HepG2 (cell line): ENCODE measurements at regions not wholly inside any gene's neighbourhood (a gene's known extent, or its start where the extent isn't known, plus 50 kb on each side); places are given as distances from the start of the nearest gene placed in this dataset.

Experiments
- ATAC-seq: fragments of 200-7000 bp; cut with Tn5 transposase; 3 replicates; pipeline ENCODE4 v1.9.1; 2020; ENCODE audit warnings: mild to moderate bottlenecking, moderate library complexity
- BruUV-seq: library from RNA; stranded (reverse); fragments of 400-500 nt; replicated peaks from 2 replicates; lab custom pipeline; 2021; lab: Mats Ljungman, UMichigan
- CTCF ChIA-PET: fragments of 300-600 bp; formaldehyde crosslinking; extraction: SDS; loops from one replicate; lab custom pipeline; 2021; ENCODE audit warnings: low total read pairs, inconsistent platforms, low intra/inter-chr PET ratio; lab: Yijun Ruan, JAX
- POLR2A ChIA-PET: fragments of 350-600 bp; sonication (Branson Sonifier 250); formaldehyde crosslinking; loops from one replicate; lab custom pipeline; 2020; ENCODE audit warnings: antibody characterized with exemption, inconsistent platforms; lab: Yijun Ruan, JAX
- DNase-seq: peaks from one replicate; pipeline ENCODE4 v3.0.0-alpha.2; 2015; ENCODE audit warnings: low spot score
- FAIRE-seq: peaks from 3 replicates; lab custom pipeline; 2011; peaks lifted over from hg19 to GRCh38; lab: Jason Lieb, UNC
- H2AFZ ChIP-seq: one replicate; pipeline ENCODE4 v1.6.1; 2011; ENCODE audit warnings: low read length, inconsistent platforms
- H3K27ac ChIP-seq: fragments of 300-600 bp; 3 replicates; pipeline ENCODE4 v1.8.0; 2011; ENCODE audit warnings: mixed run types, mild to moderate bottlenecking, mixed read lengths, low read length, inconsistent platforms; ENCODE audit not compliant: insufficient read depth; ENCODE audit errors: extremely low read length
- H3K27me3 ChIP-seq, 2 experiments: fragments of 200-600 bp in 1 of 2; 2 replicates in 1 of 2; 3 replicates in 1 of 2; pipeline versions ENCODE4 v1.6.0 to v1.8.0; 2011; ENCODE audit warnings: low read length in 2 of 2, mild to moderate bottlenecking in 2 of 2, moderate library complexity in 2 of 2, inconsistent platforms in 1 of 2; ENCODE audit not compliant: insufficient read depth in 2 of 2, control insufficient read depth in 1 of 2
- H3K36me3 ChIP-seq, 2 experiments: fragments of 200-600 bp in 1 of 2; replicated peaks in 1 of 2; 2 replicates in 1 of 2; 3 replicates in 1 of 2; pipeline versions ENCODE4 v1.5.1 to v1.8.0; 2011; ENCODE audit warnings: low read length in 2 of 2, inconsistent platforms in 1 of 2; ENCODE audit not compliant: insufficient read depth in 2 of 2, control insufficient read depth in 1 of 2
- H3K4me1 ChIP-seq: 2 replicates; pipeline ENCODE4 v1.5.1; 2012; ENCODE audit warnings: low read length, inconsistent platforms; ENCODE audit not compliant: insufficient read depth
- H3K4me2 ChIP-seq: 2 replicates; pipeline ENCODE4 v1.6.0; 2011; ENCODE audit warnings: low read depth, low read length, inconsistent platforms
- H3K4me3 ChIP-seq, 3 experiments: fragments of 200-600 bp in 1 of 3; sonication (generic), shearing (Covaris generic) in 1 of 3; replicated peaks in 1 of 3; 2 replicates each; pipeline ENCODE4 v1.5.1; 2011 to 2016; ENCODE audit warnings: low read length in 3 of 3, inconsistent platforms in 2 of 3, low read depth in 2 of 3, mild to moderate bottlenecking in 2 of 3, control low read depth in 1 of 3, mixed read lengths in 1 of 3; ENCODE audit not compliant: insufficient read depth in 1 of 3
- H3K79me2 ChIP-seq: one replicate; pipeline ENCODE4 v1.6.1; 2011; ENCODE audit warnings: low read length, inconsistent platforms; ENCODE audit not compliant: insufficient read depth
- H3K9ac ChIP-seq: 2 replicates; pipeline ENCODE4 v1.6.0; 2011; ENCODE audit warnings: mild to moderate bottlenecking, low read depth, low read length, inconsistent platforms; ENCODE audit not compliant: insufficient read depth
- H3K9me3 ChIP-seq: 2 replicates; pipeline ENCODE4 v1.5.1; 2012; ENCODE audit warnings: mild to moderate bottlenecking, low read length
- H4K20me1 ChIP-seq: 2 replicates; pipeline ENCODE4 v1.6.0; 2011; ENCODE audit warnings: inconsistent platforms, mild to moderate bottlenecking, low read length, moderate library complexity; ENCODE audit not compliant: insufficient read depth
- AGO1 ChIP-seq: fragments of 200-400 bp; formaldehyde crosslinking; IDR thresholded peaks from 2 replicates; pipeline ENCODE4 v1.6.1; 2017; ENCODE audit warnings: mild to moderate bottlenecking, low read depth, low read length, moderate library complexity; ENCODE audit not compliant: poor library complexity, severe bottlenecking
- KLF13 ChIP-seq: sonication (generic); formaldehyde crosslinking; IDR thresholded peaks from 2 replicates; pipeline ENCODE4 v1.4.0; 2020; ENCODE audit warnings: mild to moderate bottlenecking, missing genetic modification reagents
- MATR3 ChIP-seq: sonication (generic); formaldehyde crosslinking; IDR thresholded peaks from 2 replicates; pipeline ENCODE4 v1.4.0; 2020; ENCODE audit warnings: missing genetic modification reagents
- PHF5A ChIP-seq: IDR thresholded peaks from one replicate; pipeline ENCODE4 v1.6.1; 2018; ENCODE audit warnings: low read depth, missing genetic modification reagents; ENCODE audit not compliant: unreplicated experiment
- PRPF4 ChIP-seq: fragments of 200-400 bp; formaldehyde crosslinking; IDR thresholded peaks from 2 replicates; pipeline ENCODE4 v1.6.1; 2016; ENCODE audit warnings: low read length, low read depth; ENCODE audit not compliant: poor library complexity, severe bottlenecking
- RFX3 ChIP-seq: IDR thresholded peaks from 2 replicates; pipeline ENCODE4 v1.6.1; 2016; ENCODE audit warnings: missing biosample characterization, missing genetic modification reagents
- SRY ChIP-seq: sonication (generic); formaldehyde crosslinking; IDR thresholded peaks from 2 replicates; pipeline ENCODE4 v1.8.0; 2022; ENCODE audit warnings: mild to moderate bottlenecking, missing genetic modification reagents
- TRIM24 ChIP-seq: sonication (generic); formaldehyde crosslinking; IDR thresholded peaks from 2 replicates; pipeline ENCODE4 v1.8.0; 2022; ENCODE audit warnings: mild to moderate bottlenecking, missing genetic modification reagents
- ZNF235 ChIP-seq: sonication (generic); formaldehyde crosslinking; IDR thresholded peaks from 2 replicates; pipeline ENCODE4 v1.8.1; 2023; ENCODE audit warnings: mild to moderate bottlenecking, missing genetic modification reagents, borderline replicate concordance
- ZNF317 ChIP-seq: sonication (generic); formaldehyde crosslinking; IDR thresholded peaks from 2 replicates; pipeline ENCODE4 v1.5.0; 2020; ENCODE audit warnings: mild to moderate bottlenecking, missing genetic modification reagents
- ZNF530 ChIP-seq: sonication (generic); formaldehyde crosslinking; IDR thresholded peaks from 2 replicates; pipeline ENCODE4 v1.5.0; 2020; ENCODE audit warnings: low read depth, mild to moderate bottlenecking, missing genetic modification reagents
- ZNF543 ChIP-seq: sonication (generic); formaldehyde crosslinking; IDR thresholded peaks from 2 replicates; pipeline ENCODE4 v1.4.0; 2020; ENCODE audit warnings: mild to moderate bottlenecking, missing genetic modification reagents
- ZNF546 ChIP-seq: sonication (generic); formaldehyde crosslinking; conservative IDR thresholded peaks from 2 replicates; pipeline ENCODE4 v1.8.1; 2023; ENCODE audit warnings: mild to moderate bottlenecking, missing genetic modification reagents
- ZNF781 ChIP-seq: sonication (generic); formaldehyde crosslinking; IDR thresholded peaks from 2 replicates; pipeline ENCODE4 v1.5.1; 2020; ENCODE audit warnings: borderline replicate concordance, mild to moderate bottlenecking, missing genetic modification reagents; ENCODE audit errors: not compliant biosample characterization
- ZNF790 ChIP-seq: sonication (generic); formaldehyde crosslinking; IDR thresholded peaks from 2 replicates; pipeline ENCODE4 v1.8.0; 2022; ENCODE audit warnings: missing genetic modification reagents, mild to moderate bottlenecking, borderline replicate concordance
- WGBS: methylation state at CpG from one replicate; pipeline ENCODE4 v1.1.6; 2017; ENCODE audit warnings: low lambda C conversion rate; 5-methylcytosine and 5-hydroxymethylcytosine counted together
- in situ Hi-C: cut with HindIII; loops from 2 replicates; pipeline ENCODE4 v1.10.0; 2017; ENCODE audit warnings: low pct_unique_long_range_greater_than_20kb; ENCODE audit not compliant: extremely low pct_ligation_motif_present
- intact Hi-C: fragments of 100-400 bp; cut with micrococcal nuclease; formaldehyde crosslinking; loops from one replicate; pipeline ENCODE4 v1.10.0; 2022; ENCODE audit not compliant: unreplicated experiment
- TF ChIP-seq, protein P1 (sequence below): sonication (generic); formaldehyde crosslinking; IDR thresholded peaks from 2 replicates; pipeline ENCODE4 v1.8.1; 2022; ENCODE audit warnings: low read depth, mild to moderate bottlenecking, missing genetic modification reagents
- TF ChIP-seq, protein P2 (sequence below): sonication (generic); formaldehyde crosslinking; IDR thresholded peaks from 2 replicates; pipeline ENCODE4 v1.8.1; 2023; ENCODE audit warnings: missing genetic modification reagents, inconsistent platforms, borderline replicate concordance
- TF ChIP-seq, protein P3 (sequence below): sonication (generic); formaldehyde crosslinking; IDR thresholded peaks from 2 replicates; pipeline ENCODE4 v1.8.0; 2022; ENCODE audit warnings: mild to moderate bottlenecking, missing genetic modification reagents, borderline replicate concordance
- TF ChIP-seq, protein P4 (sequence below): sonication (generic); formaldehyde crosslinking; IDR thresholded peaks from 2 replicates; pipeline ENCODE4 v1.9.0; 2022; ENCODE audit warnings: missing genetic modification reagents, mild to moderate bottlenecking, borderline replicate concordance

DNA sequence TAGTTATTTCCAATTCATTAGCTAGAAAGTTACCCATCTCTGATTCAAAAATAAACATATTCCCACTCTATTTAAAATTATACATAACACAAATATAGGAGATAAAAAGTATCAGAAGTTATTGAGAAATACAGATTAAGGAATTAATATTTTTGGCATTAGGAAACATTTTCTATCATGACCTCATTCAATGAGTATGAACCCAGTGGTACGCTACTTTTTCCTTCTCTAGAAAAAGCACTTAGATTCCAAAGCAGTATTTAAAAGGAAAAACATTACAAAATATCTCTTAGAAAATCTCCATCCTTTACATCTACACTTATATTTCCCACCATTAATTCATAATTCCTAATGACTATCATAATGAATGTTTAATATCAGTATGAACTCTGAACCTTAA, 240.6 kb upstream of the GNAI1 start:
- Histone ChIP-seq H3K4me3 (no peak overlapping the region), H3K4me2 (no peak overlapping the region), H3K4me1 (no peaks in the 10 kb centered on the region), H3K27ac (no peak overlapping the region), H3K9ac (no peak overlapping the region), H2AFZ (no peak overlapping the region), H3K9me3 (no peaks in the 10 kb centered on the region), H3K27me3 (no peaks in the 10 kb centered on the region), H3K36me3 (no peaks in the 10 kb centered on the region), H4K20me1 (no peaks in the 10 kb centered on the region), H3K79me2 (no peaks in the 10 kb centered on the region)
- ATAC-seq (no peak), FAIRE-seq (no peak), DNase-seq (no peak)
- ChIA-PET POLR2A (no interaction called here), CTCF (no interaction called here)
- 5% methylated on average over 1 of the region's 1 CpG for WGBS
- TF ChIP-seq, protein P1, sequence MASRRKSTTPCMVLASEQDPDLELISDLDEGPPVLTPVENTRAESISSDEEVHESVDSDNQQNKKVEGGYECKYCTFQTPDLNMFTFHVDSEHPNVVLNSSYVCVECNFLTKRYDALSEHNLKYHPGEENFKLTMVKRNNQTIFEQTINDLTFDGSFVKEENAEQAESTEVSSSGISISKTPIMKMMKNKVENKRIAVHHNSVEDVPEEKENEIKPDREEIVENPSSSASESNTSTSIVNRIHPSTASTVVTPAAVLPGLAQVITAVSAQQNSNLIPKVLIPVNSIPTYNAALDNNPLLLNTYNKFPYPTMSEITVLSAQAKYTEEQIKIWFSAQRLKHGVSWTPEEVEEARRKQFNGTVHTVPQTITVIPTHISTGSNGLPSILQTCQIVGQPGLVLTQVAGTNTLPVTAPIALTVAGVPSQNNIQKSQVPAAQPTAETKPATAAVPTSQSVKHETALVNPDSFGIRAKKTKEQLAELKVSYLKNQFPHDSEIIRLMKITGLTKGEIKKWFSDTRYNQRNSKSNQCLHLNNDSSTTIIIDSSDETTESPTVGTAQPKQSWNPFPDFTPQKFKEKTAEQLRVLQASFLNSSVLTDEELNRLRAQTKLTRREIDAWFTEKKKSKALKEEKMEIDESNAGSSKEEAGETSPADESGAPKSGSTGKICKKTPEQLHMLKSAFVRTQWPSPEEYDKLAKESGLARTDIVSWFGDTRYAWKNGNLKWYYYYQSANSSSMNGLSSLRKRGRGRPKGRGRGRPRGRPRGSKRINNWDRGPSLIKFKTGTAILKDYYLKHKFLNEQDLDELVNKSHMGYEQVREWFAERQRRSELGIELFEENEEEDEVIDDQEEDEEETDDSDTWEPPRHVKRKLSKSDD (CRISPR knock-in tag), result no peak
- TF ChIP-seq, protein P2, sequence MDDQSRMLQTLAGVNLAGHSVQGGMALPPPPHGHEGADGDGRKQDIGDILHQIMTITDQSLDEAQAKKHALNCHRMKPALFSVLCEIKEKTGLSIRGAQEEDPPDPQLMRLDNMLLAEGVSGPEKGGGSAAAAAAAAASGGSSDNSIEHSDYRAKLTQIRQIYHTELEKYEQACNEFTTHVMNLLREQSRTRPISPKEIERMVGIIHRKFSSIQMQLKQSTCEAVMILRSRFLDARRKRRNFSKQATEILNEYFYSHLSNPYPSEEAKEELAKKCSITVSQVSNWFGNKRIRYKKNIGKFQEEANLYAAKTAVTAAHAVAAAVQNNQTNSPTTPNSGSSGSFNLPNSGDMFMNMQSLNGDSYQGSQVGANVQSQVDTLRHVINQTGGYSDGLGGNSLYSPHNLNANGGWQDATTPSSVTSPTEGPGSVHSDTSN (CRISPR knock-in tag), result no peak
- no peak for TF ChIP-seq ZNF781 (CRISPR knock-in tag)
- TF ChIP-seq, protein P3, sequence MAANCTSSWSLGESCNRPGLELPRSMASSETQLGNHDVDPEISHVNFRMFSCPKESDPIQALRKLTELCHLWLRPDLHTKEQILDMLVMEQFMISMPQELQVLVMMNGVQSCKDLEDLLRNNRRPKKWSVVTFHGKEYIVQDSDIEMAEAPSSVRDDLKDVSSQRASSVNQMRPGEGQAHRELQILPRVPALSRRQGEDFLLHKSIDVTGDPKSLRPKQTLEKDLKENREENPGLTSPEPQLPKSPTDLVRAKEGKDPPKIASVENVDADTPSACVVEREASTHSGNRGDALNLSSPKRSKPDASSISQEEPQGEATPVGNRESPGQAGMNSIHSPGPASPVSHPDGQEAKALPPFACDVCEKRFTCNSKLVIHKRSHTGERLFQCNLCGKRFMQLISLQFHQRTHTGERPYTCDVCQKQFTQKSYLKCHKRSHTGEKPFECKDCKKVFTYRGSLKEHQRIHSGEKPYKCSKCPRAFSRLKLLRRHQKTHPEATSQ (CRISPR knock-in tag), result no peak
- no peak for TF ChIP-seq TRIM24 (CRISPR knock-in tag)
- no peak for TF ChIP-seq AGO1
- TF ChIP-seq RFX3 (CRISPR knock-in tag), result no peak
- no peak for TF ChIP-seq PHF5A (CRISPR knock-in tag)
- no peak for TF ChIP-seq ZNF530 (CRISPR knock-in tag)
- TF ChIP-seq ZNF790 (CRISPR knock-in tag), result no peak
- no peak for TF ChIP-seq SRY (CRISPR knock-in tag)
- TF ChIP-seq ZNF546 (CRISPR knock-in tag), result no peak
- TF ChIP-seq MATR3 (CRISPR knock-in tag), result no peak
- no peak for TF ChIP-seq ZNF317 (CRISPR knock-in tag)
- no peak for TF ChIP-seq ZNF235 (CRISPR knock-in tag)
- TF ChIP-seq PRPF4, result no peak
- TF ChIP-seq, protein P4, sequence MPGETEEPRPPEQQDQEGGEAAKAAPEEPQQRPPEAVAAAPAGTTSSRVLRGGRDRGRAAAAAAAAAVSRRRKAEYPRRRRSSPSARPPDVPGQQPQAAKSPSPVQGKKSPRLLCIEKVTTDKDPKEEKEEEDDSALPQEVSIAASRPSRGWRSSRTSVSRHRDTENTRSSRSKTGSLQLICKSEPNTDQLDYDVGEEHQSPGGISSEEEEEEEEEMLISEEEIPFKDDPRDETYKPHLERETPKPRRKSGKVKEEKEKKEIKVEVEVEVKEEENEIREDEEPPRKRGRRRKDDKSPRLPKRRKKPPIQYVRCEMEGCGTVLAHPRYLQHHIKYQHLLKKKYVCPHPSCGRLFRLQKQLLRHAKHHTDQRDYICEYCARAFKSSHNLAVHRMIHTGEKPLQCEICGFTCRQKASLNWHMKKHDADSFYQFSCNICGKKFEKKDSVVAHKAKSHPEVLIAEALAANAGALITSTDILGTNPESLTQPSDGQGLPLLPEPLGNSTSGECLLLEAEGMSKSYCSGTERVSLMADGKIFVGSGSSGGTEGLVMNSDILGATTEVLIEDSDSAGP, result no peak
- TF ChIP-seq KLF13 (CRISPR knock-in tag), result no peak
- TF ChIP-seq ZNF543 (CRISPR knock-in tag), result no peak
- BruUV-seq, result no TSS peak
- intact Hi-C loops, result no loop called here
- in situ Hi-C loops, result no loop called here
